Activated CD4-positive, alpha-beta T cell treated with anti-CD3 and anti-CD28 coated beads, Interleukin-2, amount 10 ng/mL, durations not matched to agents 7 days and 5 days (primary cell): ENCODE measurements at regions not wholly inside any gene's neighbourhood (a gene's known extent, or its start where the extent isn't known, plus 50 kb on each side); places are given as distances from the start of the nearest gene placed in this dataset.

Source experiments
- CTCF ChIA-PET: fragments of 350-600 bp; sonication (Branson Sonifier 250); formaldehyde crosslinking; loops from one replicate; lab custom pipeline; 2021; ENCODE audit warnings: antibody characterized with exemption; lab: Charles Lee
- POLR2A ChIA-PET: fragments of 350-600 bp; sonication (Branson Sonifier 250); formaldehyde crosslinking; loops from one replicate; lab custom pipeline; 2021; ENCODE audit warnings: antibody characterized with exemption; lab: Charles Lee
- DNase-seq: peaks from one replicate; pipeline ENCODE4 v3.0.0-alpha.2; 2020
- H3K27ac Mint-ChIP-seq: one replicate; pipeline ENCODE4 v1.8.0; 2021; ENCODE audit warnings: mild to moderate bottlenecking, moderate library complexity, mixed read lengths
- H3K27me3 Mint-ChIP-seq: one replicate; pipeline ENCODE4 v1.8.0; 2021; ENCODE audit warnings: mixed read lengths
- H3K36me3 Mint-ChIP-seq: one replicate; pipeline ENCODE4 v1.8.0; 2021; ENCODE audit warnings: low read depth, mixed read lengths
- H3K4me1 Mint-ChIP-seq: one replicate; pipeline ENCODE4 v1.8.0; 2021; ENCODE audit warnings: mixed read lengths
- H3K4me3 Mint-ChIP-seq: one replicate; pipeline ENCODE4 v1.8.0; 2021; ENCODE audit warnings: mild to moderate bottlenecking, moderate library complexity, mixed read lengths
- H3K9me3 Mint-ChIP-seq: one replicate; pipeline ENCODE4 v1.8.0; 2021; ENCODE audit warnings: mixed read lengths

DNA sequence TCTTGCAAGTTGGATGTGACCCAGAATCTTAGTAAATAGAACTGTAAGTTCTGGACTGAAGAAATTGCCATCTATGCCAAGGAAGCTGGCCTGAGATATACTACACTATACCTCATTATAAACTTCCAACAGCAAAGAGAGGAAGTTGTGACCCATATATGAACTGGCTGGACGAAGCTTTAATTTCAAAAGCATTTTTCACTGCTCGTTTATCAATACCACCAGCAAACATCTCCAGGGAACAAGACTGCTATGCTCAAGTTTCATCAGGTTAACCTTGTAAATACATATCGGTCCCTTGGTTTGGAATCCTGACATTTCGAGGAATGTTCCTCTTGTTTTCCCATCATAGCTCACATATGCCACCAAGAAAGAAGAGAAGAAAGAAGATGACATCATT is 334.5 kb upstream of the IGFBP7 start:
- POLR2A ChIA-PET: no interaction called here
- no peak for DNase-seq
- Mint-ChIP-seq H3K27me3 (no peaks in the 10 kb centered on the region), H3K4me1 (no peaks in the 10 kb centered on the region), H3K36me3 (no peaks in the 10 kb centered on the region), H3K9me3 (no peaks in the 10 kb centered on the region), H3K27ac (no peak overlapping the region), H3K4me3 (no peak overlapping the region)
- CTCF ChIA-PET: no interaction called here

DNA sequence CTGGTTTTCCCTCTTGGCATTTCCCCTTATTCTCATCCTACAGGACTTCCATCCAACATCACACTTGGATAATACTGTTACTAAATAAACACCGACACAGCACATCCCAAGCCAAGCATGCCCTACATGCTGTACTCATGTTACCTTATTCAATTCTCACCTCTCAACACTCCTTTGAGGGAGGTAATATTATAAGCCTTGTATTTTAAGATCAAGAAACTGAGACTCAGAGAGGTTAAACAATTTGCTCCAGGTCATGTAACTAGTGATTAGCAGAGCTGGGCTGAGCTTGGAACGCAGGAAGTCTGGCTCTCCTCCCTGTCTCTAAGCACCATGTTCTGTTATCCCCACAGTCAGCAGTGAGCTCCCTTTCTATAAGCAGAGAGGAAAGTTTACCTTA is 333.6 kb upstream of the IGFBP7 start:
- CTCF ChIA-PET: no interaction called here
- Mint-ChIP-seq H3K4me1 (no peaks in the 10 kb centered on the region), H3K4me3 (no peak overlapping the region), H3K27ac (no peak overlapping the region), H3K27me3 (no peaks in the 10 kb centered on the region), H3K9me3 (no peaks in the 10 kb centered on the region), H3K36me3 (no peaks in the 10 kb centered on the region)
- POLR2A ChIA-PET: no interaction called here
- DNase-seq: no peak

DNA sequence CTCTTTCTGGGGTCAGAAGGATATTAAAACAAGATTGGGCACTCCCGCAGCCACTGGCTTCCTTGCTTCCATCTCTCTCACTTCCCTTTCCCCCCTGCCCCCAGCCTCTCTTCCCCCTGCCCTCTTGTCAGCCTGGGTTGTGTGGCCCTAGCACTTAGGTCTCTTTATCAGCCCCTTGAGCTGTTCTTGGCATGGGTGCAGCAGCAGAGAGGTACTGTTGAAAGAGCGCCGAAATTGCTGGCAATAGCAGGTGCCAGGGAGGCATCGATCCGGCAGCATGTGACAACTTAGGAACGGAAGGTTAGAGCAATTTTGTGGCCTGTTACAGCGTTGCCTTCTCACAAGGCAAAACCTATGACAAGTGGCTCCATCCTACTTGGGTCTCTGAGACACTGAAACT is 333.1 kb upstream of the IGFBP7 start:
- Mint-ChIP-seq H3K4me1 (no peaks in the 10 kb centered on the region), H3K27me3 (no peaks in the 10 kb centered on the region), H3K27ac (no peak overlapping the region), H3K9me3 (no peaks in the 10 kb centered on the region), H3K4me3 (no peak overlapping the region), H3K36me3 (no peaks in the 10 kb centered on the region)
- CTCF ChIA-PET: no interaction called here
- POLR2A ChIA-PET: no interaction called here
- no peak for DNase-seq

DNA sequence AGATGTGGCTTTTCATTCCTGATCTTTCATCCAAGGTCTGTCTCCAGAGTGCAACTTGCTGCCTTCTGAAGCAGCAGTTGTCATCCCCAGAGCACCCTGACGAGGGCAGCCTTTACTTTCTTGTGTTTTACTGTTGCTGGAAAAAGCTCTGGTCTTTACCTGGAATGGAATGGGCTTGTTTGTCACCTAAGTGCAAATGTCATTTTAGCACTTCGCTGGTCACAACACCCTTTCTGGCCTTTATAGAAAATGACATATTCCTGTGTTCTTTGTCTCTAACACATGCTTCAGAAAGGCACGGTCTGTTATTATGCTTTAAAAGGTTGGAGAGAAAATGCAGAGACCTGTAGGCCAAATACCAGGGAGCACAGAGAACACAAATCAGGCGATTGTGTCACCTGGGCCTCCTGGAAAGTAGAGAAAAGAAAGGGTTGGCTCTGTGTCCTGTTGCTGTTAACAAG is 332.7 kb upstream of the IGFBP7 start:
- H3K9me3 Mint-ChIP-seq: no peaks in the 10 kb centered on the region
- DNase-seq: no peak
- POLR2A ChIA-PET: no interaction called here
- H3K27me3 Mint-ChIP-seq: no peaks in the 10 kb centered on the region
- H3K4me3 Mint-ChIP-seq: no peak overlapping the region
- H3K4me1 Mint-ChIP-seq: no peaks in the 10 kb centered on the region
- H3K27ac Mint-ChIP-seq: no peak overlapping the region
- CTCF ChIA-PET: no interaction called here
- H3K36me3 Mint-ChIP-seq: no peaks in the 10 kb centered on the region

DNA sequence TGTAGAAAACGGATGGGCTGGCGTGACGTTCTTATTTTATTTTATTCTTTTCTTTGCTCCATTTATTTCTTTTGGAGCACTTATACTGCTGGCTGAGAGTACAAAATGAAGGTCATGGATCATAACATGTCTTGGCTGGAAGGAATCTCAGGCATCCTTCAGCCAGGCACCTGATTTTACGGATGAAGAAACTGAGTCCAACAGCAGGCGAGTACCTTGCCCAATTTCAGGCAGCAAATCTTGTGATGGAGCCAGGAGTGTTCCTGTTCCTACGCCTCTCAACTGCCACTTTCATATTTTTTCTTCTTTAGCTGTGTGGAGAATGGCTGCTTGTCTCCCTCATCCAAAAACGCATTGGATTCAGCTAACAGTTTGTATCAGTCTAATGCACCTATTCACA is 332.1 kb upstream of the IGFBP7 start:
- CTCF ChIA-PET: interaction anchor here (0.9 to 1.1 kb wide), 2 partner anchors 13 to 279 kb away, joined by 3 read pairs; no protein-coding TSS in a partner anchor
- DNase-seq: no peak
- no peak overlapping the region for H3K4me3 Mint-ChIP-seq
- no peaks in the 10 kb centered on the region for H3K36me3 Mint-ChIP-seq
- H3K27me3 Mint-ChIP-seq: no peaks in the 10 kb centered on the region
- no peaks in the 10 kb centered on the region for H3K4me1 Mint-ChIP-seq
- POLR2A ChIA-PET: no interaction called here
- H3K9me3 Mint-ChIP-seq: no peaks in the 10 kb centered on the region
- H3K27ac Mint-ChIP-seq: no peak overlapping the region

DNA sequence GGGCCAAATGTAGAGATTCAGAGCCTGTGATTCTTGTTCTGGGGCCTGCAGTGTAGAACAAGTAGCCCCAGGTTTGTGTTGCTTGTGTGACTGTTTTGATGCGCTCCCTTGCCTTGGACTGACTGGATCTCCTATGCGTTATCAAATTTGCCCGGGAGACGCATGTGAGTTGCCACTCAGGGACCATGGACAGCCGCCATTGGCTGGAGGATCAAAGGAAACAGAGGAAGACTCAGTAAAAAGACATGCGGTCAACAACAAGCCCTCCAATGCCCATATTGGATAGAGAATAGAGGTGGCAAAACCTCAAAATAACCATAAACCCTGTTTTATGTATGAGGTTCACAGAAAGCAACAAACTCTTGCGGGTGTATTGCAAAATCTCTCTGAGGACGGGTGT is 327.5 kb upstream of the IGFBP7 start:
- no peak overlapping the region for H3K27ac Mint-ChIP-seq
- H3K4me3 Mint-ChIP-seq: no peak overlapping the region
- no peaks in the 10 kb centered on the region for H3K27me3 Mint-ChIP-seq
- H3K36me3 Mint-ChIP-seq: no peaks in the 10 kb centered on the region
- CTCF ChIA-PET: no interaction called here
- no peaks in the 10 kb centered on the region for H3K4me1 Mint-ChIP-seq
- H3K9me3 Mint-ChIP-seq: no peaks in the 10 kb centered on the region
- POLR2A ChIA-PET: no interaction called here
- DNase-seq: no peak

DNA sequence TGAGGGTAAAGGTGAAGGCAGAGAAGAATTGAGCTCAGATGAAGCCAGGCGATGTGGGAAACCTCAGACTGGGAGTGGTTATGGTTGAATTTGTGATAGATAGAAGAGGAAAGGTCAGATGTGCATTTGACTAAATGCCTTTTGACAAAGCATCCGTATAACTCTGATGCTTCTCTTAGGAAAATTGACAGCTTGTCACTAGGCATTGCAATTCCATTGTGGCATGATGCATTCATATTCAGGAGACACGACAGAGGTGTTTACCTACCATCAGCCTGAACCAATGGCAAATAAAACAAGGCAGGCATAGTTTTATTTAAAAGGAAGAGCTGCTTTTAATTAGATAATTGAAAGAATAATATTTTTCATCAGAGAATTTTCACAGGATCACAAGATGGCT is 325.1 kb upstream of the IGFBP7 start:
- Mint-ChIP-seq H3K36me3 (no peaks in the 10 kb centered on the region), H3K4me3 (no peak overlapping the region)

DNA sequence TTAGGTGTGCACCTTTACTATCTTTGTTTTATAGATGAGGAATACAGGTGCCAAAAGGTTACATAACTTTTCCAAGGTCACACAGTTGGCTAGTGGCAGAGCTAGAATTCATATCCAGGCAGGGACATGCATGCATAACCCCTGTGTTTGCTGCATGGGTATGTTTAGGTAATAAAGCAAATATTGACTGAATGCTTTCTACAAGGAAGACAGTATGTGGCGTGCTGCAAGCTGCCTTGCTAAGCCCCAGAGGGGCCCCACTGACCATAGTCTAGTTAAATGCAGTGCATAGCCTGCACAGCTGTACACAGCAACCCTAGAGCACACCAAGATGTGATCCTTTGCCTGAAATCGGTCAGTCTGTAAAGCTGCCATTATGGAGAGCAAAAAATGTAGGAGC is 320.5 kb upstream of the IGFBP7 start:
- Mint-ChIP-seq H3K27ac (no peak overlapping the region), H3K4me1 (no peaks in the 10 kb centered on the region), H3K9me3 (no peaks in the 10 kb centered on the region), H3K36me3 (no peaks in the 10 kb centered on the region), H3K27me3 (no peaks in the 10 kb centered on the region), H3K4me3 (no peak overlapping the region)
- POLR2A ChIA-PET: no interaction called here
- CTCF ChIA-PET: no interaction called here
- DNase-seq: no peak

More for the DNA sequence above, 325.1 kb upstream of the IGFBP7 start:
- H3K27ac Mint-ChIP-seq: no peak overlapping the region
- ChIA-PET POLR2A (no interaction called here), CTCF (no interaction called here)
- no peaks in the 10 kb centered on the region for H3K4me1 Mint-ChIP-seq
- no peak for DNase-seq
- no peaks in the 10 kb centered on the region for H3K27me3 Mint-ChIP-seq
- H3K9me3 Mint-ChIP-seq: no peaks in the 10 kb centered on the region

DNA sequence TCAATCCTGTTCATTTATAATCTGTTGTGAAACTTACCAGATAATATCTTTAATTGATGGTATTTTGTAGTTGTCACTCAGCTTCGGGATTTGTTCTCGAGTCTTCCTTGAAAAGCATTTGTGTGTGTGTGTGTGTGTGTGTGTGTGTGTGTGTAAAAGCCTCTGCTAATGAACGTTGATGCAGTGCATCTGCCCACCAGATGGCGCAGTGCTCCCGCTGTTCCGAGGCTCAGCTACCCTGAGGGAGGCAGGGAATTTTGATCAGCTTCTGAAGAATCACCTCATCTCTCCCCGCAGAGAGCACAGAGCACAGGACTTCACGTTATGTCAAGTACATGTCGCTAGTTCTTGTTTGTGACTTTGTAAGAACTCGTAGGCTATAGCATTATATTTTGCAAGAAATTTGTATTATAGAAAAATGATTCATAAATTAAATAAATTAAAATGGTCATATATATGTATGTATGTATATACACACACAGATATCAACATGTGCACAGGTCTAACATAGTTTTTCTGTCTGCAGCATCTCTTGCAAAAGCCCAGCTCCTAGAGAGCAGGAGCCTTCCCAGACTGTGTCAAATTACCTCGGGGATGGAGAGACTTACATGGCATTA is 316.7 kb upstream of the IGFBP7 start:
- no peak overlapping the region for H3K27ac Mint-ChIP-seq
- ChIA-PET CTCF (no interaction called here), POLR2A (no interaction called here)
- no peaks in the 10 kb centered on the region for H3K36me3 Mint-ChIP-seq
- no peaks in the 10 kb centered on the region for H3K27me3 Mint-ChIP-seq
- no peaks in the 10 kb centered on the region for H3K4me1 Mint-ChIP-seq
- H3K9me3 Mint-ChIP-seq: no peaks in the 10 kb centered on the region
- DNase-seq: peak; percentile 35
- no peak overlapping the region for H3K4me3 Mint-ChIP-seq

DNA sequence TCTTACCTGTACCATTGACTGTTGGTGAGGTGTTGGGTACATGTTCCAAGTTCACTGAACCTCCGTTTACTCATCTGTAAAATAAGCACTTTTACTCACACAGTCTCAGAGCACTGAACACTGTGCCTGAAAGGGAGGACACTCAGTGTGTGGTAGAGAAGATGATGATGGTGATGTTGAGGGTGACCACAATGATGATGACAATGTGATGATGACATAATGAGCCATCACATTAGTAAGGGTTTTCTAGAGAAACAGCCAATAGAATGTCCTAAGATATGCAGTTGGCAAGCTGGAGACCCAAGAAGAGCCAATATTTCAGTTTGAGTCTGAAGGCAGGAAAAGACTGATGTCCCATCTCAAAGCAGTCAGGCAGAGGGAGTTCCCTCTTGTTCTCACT is 315.4 kb upstream of the IGFBP7 start:
- CTCF ChIA-PET: no interaction called here
- Mint-ChIP-seq H3K27ac (no peak overlapping the region), H3K4me1 (no peaks in the 10 kb centered on the region), H3K27me3 (no peaks in the 10 kb centered on the region), H3K9me3 (no peaks in the 10 kb centered on the region), H3K36me3 (no peaks in the 10 kb centered on the region), H3K4me3 (no peak overlapping the region)
- DNase-seq: no peak
- POLR2A ChIA-PET: no interaction called here

DNA sequence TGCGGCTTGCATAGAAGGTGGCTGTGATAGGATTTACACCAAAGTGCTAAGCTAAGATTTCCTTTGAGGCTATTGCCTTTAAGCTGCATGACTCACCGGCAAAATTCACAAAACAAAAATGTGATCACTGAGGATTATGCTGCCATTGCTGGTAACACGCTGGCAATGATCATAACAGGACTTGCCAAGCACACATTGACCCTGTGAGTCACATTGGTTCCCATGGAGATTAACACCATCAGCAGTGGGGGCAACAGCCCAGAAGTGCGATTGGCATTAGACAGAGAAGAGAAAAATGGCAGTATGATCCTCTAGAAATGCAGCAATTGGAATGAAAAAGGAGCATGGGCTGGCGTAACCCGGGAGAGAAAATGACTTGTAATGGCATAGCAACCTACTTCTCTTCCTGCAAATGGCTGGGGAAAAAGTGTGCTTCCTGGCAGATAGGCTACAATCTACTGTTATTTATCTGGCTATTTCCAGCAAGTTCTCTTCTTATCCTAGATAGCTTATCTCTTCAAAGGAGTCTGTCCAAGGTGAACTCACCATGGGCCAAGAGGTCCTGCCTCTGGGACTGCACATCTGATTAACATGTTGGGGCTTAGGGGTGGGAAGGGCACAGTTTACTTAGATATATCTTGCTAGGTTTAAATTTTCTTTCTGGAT is 314.2 kb upstream of the IGFBP7 start:
- no peak overlapping the region for H3K4me3 Mint-ChIP-seq
- H3K27me3 Mint-ChIP-seq: no peaks in the 10 kb centered on the region
- H3K27ac Mint-ChIP-seq: no peak overlapping the region
- no peaks in the 10 kb centered on the region for H3K9me3 Mint-ChIP-seq
- ChIA-PET POLR2A (no interaction called here), CTCF (no interaction called here)
- no peak for DNase-seq
- H3K4me1 Mint-ChIP-seq: no peaks in the 10 kb centered on the region
- H3K36me3 Mint-ChIP-seq: no peaks in the 10 kb centered on the region

DNA sequence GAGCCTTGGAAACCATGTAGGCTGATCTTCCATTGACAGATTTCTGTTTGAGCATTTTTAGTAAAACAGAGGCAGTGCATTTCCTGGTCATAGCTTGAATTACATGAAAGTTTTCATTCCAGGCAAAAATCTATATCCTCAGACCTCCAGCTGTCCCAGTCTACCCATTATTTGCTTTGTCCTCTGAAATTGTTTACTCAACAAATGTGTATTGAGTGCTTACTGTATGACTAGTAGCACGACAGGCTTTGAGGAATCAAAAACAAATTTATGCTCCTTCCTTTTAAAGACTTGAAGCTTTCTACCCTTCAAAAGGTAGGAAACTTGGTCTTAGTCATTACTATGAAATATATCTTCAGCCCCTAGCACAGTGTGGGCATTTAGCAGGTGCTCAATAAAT is 307.9 kb upstream of the IGFBP7 start:
- ChIA-PET POLR2A (no interaction called here), CTCF (no interaction called here)
- Mint-ChIP-seq H3K27ac (no peak overlapping the region), H3K36me3 (no peaks in the 10 kb centered on the region), H3K4me1 (no peaks in the 10 kb centered on the region), H3K4me3 (no peak overlapping the region), H3K27me3 (peaks cover 3% of the 10 kb centered on the region), H3K9me3 (no peaks in the 10 kb centered on the region)
- DNase-seq: no peak

DNA sequence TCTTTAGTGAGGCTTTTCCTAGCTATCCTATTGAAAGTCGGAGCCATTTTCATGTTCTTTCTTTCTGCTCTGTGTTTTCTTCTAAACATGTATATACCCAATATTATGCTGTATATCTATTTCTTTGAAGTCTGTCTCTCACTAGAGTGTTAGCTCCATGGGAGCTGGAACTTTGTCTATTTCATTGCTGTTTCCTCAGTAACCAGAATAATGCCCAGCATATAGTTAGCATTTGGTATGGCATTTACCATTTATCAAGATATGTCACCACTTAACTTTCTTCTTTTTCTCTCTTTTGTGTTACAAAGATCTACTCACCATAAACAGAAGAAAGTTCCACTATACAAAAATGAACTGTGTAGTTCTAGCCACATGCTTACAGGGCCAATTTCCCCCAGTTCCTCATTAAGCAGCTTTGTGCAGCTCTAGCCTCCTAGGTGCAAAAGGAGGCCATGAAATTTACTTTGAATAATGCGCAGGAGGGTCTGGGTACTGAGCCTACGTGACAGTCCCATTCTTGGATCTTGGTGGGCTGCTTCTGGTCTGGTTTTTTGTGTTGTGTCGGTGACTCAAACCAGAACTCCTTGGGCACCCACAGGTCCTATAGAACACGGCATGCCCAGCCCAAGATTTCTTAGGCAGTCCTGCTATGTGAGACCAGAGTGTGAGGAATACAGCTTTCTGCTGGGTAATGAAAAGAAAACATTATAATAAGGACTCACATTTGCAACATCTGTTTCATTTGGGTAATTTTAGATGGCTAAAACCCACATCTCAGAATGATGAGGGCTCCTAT is 302.3 kb upstream of the IGFBP7 start:
- Mint-ChIP-seq H3K4me3 (no peak overlapping the region), H3K27ac (no peak overlapping the region), H3K9me3 (no peaks in the 10 kb centered on the region), H3K27me3 (no peaks in the 10 kb centered on the region), H3K4me1 (no peaks in the 10 kb centered on the region), H3K36me3 (no peaks in the 10 kb centered on the region)
- POLR2A ChIA-PET: no interaction called here
- DNase-seq: no peak
- CTCF ChIA-PET: no interaction called here
